PC-3 (cell line): ENCODE measurements at regions not wholly inside any gene's neighbourhood (a gene's known extent, or its start where the extent isn't known, plus 50 kb on each side); places are given as distances from the start of the nearest gene placed in this dataset.

Experiments used
- ATAC-seq: fragments of 200-7000 bp; cut with Tn5 transposase; 2 replicates; pipeline ENCODE4 v1.9.1; 2020; ENCODE audit warnings: mild to moderate bottlenecking, moderate library complexity
- BruUV-seq: library from RNA; stranded (reverse); fragments of 400-500 nt; replicated peaks from 2 replicates; lab custom pipeline; 2021; lab: Mats Ljungman, UMichigan
- CTCF ChIA-PET: fragments of 300-600 bp; sonication (Branson Sonifier 250); formaldehyde crosslinking; loops from one replicate; lab custom pipeline; 2022; ENCODE audit warnings: antibody characterized with exemption; lab: Charles Lee
- POLR2A ChIA-PET: fragments of 300-600 bp; sonication (Branson Sonifier 250); formaldehyde crosslinking; loops from one replicate; lab custom pipeline; 2022; ENCODE audit warnings: antibody characterized with exemption; ENCODE audit not compliant: unreplicated experiment; lab: Charles Lee
- DNase-seq: peaks from one replicate; pipeline ENCODE4 v3.0.0-alpha.2; 2015
- H2AFZ ChIP-seq: fragments of 300-600 bp; sonication (generic); 2 replicates; pipeline ENCODE4 v1.6.0; 2016; ENCODE audit warnings: antibody characterized with exemption, low read length
- H3F3A ChIP-seq: fragments of 300-600 bp; sonication (generic); one replicate; pipeline ENCODE4 v1.6.0; 2017; ENCODE audit warnings: antibody characterized with exemption, low read length, control low read depth, mild to moderate bottlenecking; ENCODE audit not compliant: unreplicated experiment
- H3K27ac ChIP-seq: fragments of 300-600 bp; sonication (generic); 2 replicates; pipeline ENCODE4 v1.5.1; 2016; ENCODE audit warnings: mild to moderate bottlenecking, low read length
- H3K27me3 ChIP-seq: fragments of 300-600 bp; sonication (generic); 2 replicates; pipeline ENCODE4 v1.6.1; 2016; ENCODE audit warnings: low read length, mixed read lengths
- H3K36me3 ChIP-seq: fragments of 300-600 bp; sonication (generic); 2 replicates; pipeline ENCODE4 v1.6.1; 2016; ENCODE audit warnings: low read depth, mixed run types, low read length, mixed read lengths
- H3K4me1 ChIP-seq: fragments of 300-600 bp; sonication (generic); 2 replicates; pipeline ENCODE4 v1.5.1; 2016; ENCODE audit warnings: low read length; ENCODE audit not compliant: insufficient read depth
- H3K4me2 ChIP-seq: fragments of 300-600 bp; sonication (generic); 2 replicates; pipeline ENCODE4 v1.6.0; 2016; ENCODE audit warnings: low read length
- H3K4me3 ChIP-seq: fragments of 300-600 bp; sonication (generic); 2 replicates; pipeline ENCODE4 v1.5.1; 2016; ENCODE audit warnings: mild to moderate bottlenecking, low read length, mixed read lengths
- H3K79me2 ChIP-seq: fragments of 300-600 bp; sonication (generic); 2 replicates; pipeline ENCODE4 v1.6.1; 2017; ENCODE audit warnings: low read length, mixed read lengths
- H3K9ac ChIP-seq: fragments of 300-600 bp; sonication (generic); 2 replicates; pipeline ENCODE4 v1.6.0; 2016; ENCODE audit warnings: mild to moderate bottlenecking, low read length
- H3K9me2 ChIP-seq: fragments of 300-600 bp; sonication (generic); replicated peaks from 2 replicates; pipeline ENCODE4 v1.6.1; 2016; ENCODE audit warnings: mixed run types, low read length, mixed read lengths
- H3K9me3 ChIP-seq: fragments of 300-600 bp; sonication (generic); 2 replicates; pipeline ENCODE4 v1.6.1; 2016; ENCODE audit warnings: low read length, mixed read lengths
- H4K20me1 ChIP-seq: fragments of 300-600 bp; sonication (generic); 2 replicates; pipeline ENCODE4 v1.6.1; 2016; ENCODE audit warnings: low read length, mixed read lengths
- CTCF ChIP-seq: fragments of 300-600 bp; sonication (generic); conservative IDR thresholded peaks from 2 replicates; pipeline ENCODE4 v1.5.1; 2017; ENCODE audit warnings: antibody characterized with exemption, low read depth, mild to moderate bottlenecking, low read length
- EZH2 ChIP-seq: fragments of 300-600 bp; sonication (generic); IDR thresholded peaks from one replicate; pipeline ENCODE4 v1.6.1; 2017; ENCODE audit warnings: antibody characterized with exemption, mild to moderate bottlenecking, low read length; ENCODE audit not compliant: unreplicated experiment
- EZH2phosphoT487 ChIP-seq: fragments of 300-600 bp; sonication (generic); IDR thresholded peaks from 2 replicates; pipeline ENCODE4 v1.6.1; 2018; ENCODE audit warnings: mild to moderate bottlenecking, antibody characterized with exemption, low read length, borderline replicate concordance
- intact Hi-C: fragments of 100-400 bp; cut with micrococcal nuclease; formaldehyde crosslinking; loops from 2 replicates; pipeline ENCODE4 v1.9.0; 2023

- ChIA-PET POLR2A (no interaction called here), CTCF (no interaction called here)
- Histone ChIP-seq H3K9me2 (no peaks in the 10 kb centered on the region), H3K36me3 (no peaks in the 10 kb centered on the region), H3K4me1 (no peaks in the 10 kb centered on the region), H3F3A (no peaks in the 10 kb centered on the region), H3K27me3 (no peaks in the 10 kb centered on the region), H2AFZ (no peak overlapping the region), H3K27ac (no peak overlapping the region), H3K9ac (no peak overlapping the region), H3K79me2 (no peaks in the 10 kb centered on the region), H3K4me2 (no peak overlapping the region), H3K4me3 (no peak overlapping the region), H3K9me3 (no peaks in the 10 kb centered on the region), H4K20me1 (no peaks in the 10 kb centered on the region)
- no peak for TF ChIP-seq EZH2
- no peak for TF ChIP-seq CTCF
- no peak for TF ChIP-seq EZH2phosphoT487
- DNase-seq = no peak
- ATAC-seq = no peak
- intact Hi-C loops = no loop called here
- BruUV-seq = no TSS peak
Measured at GRCh38 chr5:116669261-116670031, 94.8 kb upstream of the SEMA6A start.

GRCh38 chr5:116668390-116668789, 93.8 kb upstream of the SEMA6A start:
- Histone ChIP-seq H2AFZ (no peak overlapping the region), H3K4me3 (no peak overlapping the region), H3K36me3 (no peaks in the 10 kb centered on the region), H3K79me2 (no peaks in the 10 kb centered on the region), H3K4me1 (no peaks in the 10 kb centered on the region), H3K9me3 (no peaks in the 10 kb centered on the region), H3K9ac (no peak overlapping the region), H3K27me3 (no peaks in the 10 kb centered on the region), H3F3A (no peaks in the 10 kb centered on the region), H4K20me1 (no peaks in the 10 kb centered on the region), H3K9me2 (no peaks in the 10 kb centered on the region), H3K4me2 (no peak overlapping the region), H3K27ac (no peak overlapping the region)
- no peak for ATAC-seq
- ChIA-PET POLR2A (no interaction called here), CTCF (no interaction called here)
- intact Hi-C loops = no loop called here
- no peak for DNase-seq
- no peak for TF ChIP-seq CTCF
- TF ChIP-seq EZH2 = no peak
- no peak for TF ChIP-seq EZH2phosphoT487
- no TSS peak for BruUV-seq

GRCh38 chr5:116666901-116667300, 92.3 kb upstream of the SEMA6A start:
- DNase-seq = no peak
- no peaks in the 10 kb centered on the region for H4K20me1 ChIP-seq
- no TSS peak for BruUV-seq
- TF ChIP-seq CTCF (no peak), EZH2phosphoT487 (no peak), EZH2 (no peak)
- H3K9ac ChIP-seq = no peak overlapping the region
- H3K79me2 ChIP-seq = no peaks in the 10 kb centered on the region
- no peaks in the 10 kb centered on the region for H3F3A ChIP-seq
- ChIA-PET CTCF (no interaction called here), POLR2A (no interaction called here)
- H2AFZ ChIP-seq = no peak overlapping the region
- no peak overlapping the region for H3K4me2 ChIP-seq
- no peaks in the 10 kb centered on the region for H3K9me3 ChIP-seq
- ATAC-seq = no peak
- intact Hi-C loops = no loop called here
- H3K4me1 ChIP-seq = no peaks in the 10 kb centered on the region
- H3K36me3 ChIP-seq = no peaks in the 10 kb centered on the region
- H3K9me2 ChIP-seq = no peaks in the 10 kb centered on the region
- no peak overlapping the region for H3K4me3 ChIP-seq
- H3K27me3 ChIP-seq = no peaks in the 10 kb centered on the region
- no peak overlapping the region for H3K27ac ChIP-seq
